NCI-H82 treated with DMSO at 0.1 percent for 48 hours (cell line): ENCODE measurements at regions not wholly inside any gene's neighbourhood (a gene's known extent, or its start where the extent isn't known, plus 50 kb on each side); places are given as distances from the start of the nearest gene placed in this dataset.

Experiments used
- DNase-seq: peaks from one replicate; lab custom pipeline; 2025; ENCODE audit not compliant: unreplicated experiment; lab: John Stamatoyannopoulos, UW

- no peak for DNase-seq
These were observed 216.9 kb downstream of the C9orf50 start for GRCh38 chr9:129403779-129404620.

- no peak for DNase-seq
These were observed 217.7 kb downstream of the C9orf50 start for GRCh38 chr9:129402931-129403778.

GRCh38 chr9:129402371-129402739 is 218.5 kb downstream of the C9orf50 start:
- no peak for DNase-seq

GRCh38 chr9:129401623-129402370 is 219.1 kb downstream of the C9orf50 start:
- no peak for DNase-seq

- DNase-seq = no peak
These were observed 219.8 kb downstream of the C9orf50 start for GRCh38 chr9:129400971-129401622.

GRCh38 chr9:129400001-129400970 is 220.6 kb downstream of the C9orf50 start:
- DNase-seq = no peak

GRCh38 chr9:129399634-129399990 is 221.3 kb downstream of the C9orf50 start:
- DNase-seq = no peak

- no peak for DNase-seq
These were observed 221.0 kb upstream of the IER5L start for GRCh38 chr9:129398961-129399633.

GRCh38 chr9:129398101-129398960 is 220.3 kb upstream of the IER5L start:
- DNase-seq = no peak

- DNase-seq = no peak
These were observed 219.3 kb upstream of the IER5L start for GRCh38 chr9:129397335-129397734.

GRCh38 chr9:129396365-129396708 is 218.3 kb upstream of the IER5L start:
- no peak for DNase-seq

- DNase-seq = no peak
These were observed 217.7 kb upstream of the IER5L start for GRCh38 chr9:129395633-129396364.

- no peak for DNase-seq
These were observed 216.8 kb upstream of the IER5L start for GRCh38 chr9:129394886-129395279.

GRCh38 chr9:129394061-129394885 is 216.2 kb upstream of the IER5L start:
- DNase-seq = no peak

GRCh38 chr9:129393064-129393463 is 215.0 kb upstream of the IER5L start:
- no peak for DNase-seq

- DNase-seq = no peak
These were observed 214.1 kb upstream of the IER5L start for GRCh38 chr9:129392093-129392541.

GRCh38 chr9:129391221-129391661 is 213.2 kb upstream of the IER5L start:
- DNase-seq = no peak
